GM21786 (cell line): ENCODE measurements at regions not wholly inside any gene's neighbourhood (a gene's known extent, or its start where the extent isn't known, plus 50 kb on each side); places are given as distances from the start of the nearest gene placed in this dataset.
A peak's percentile ranks its signal among the peaks of the same experiment; 100 is the strongest.
"Not testable (repeated sequence)": the region's sequence is repeated elsewhere in the genome, so short reads cannot be mapped to it uniquely, and the experiment has no call there.

Experiments used
- ATAC-seq: cut with Tn5 transposase; IDR thresholded peaks from one replicate; pipeline ENCODE4 v1.9.1; 2021; ENCODE audit not compliant: unreplicated experiment

DNA sequence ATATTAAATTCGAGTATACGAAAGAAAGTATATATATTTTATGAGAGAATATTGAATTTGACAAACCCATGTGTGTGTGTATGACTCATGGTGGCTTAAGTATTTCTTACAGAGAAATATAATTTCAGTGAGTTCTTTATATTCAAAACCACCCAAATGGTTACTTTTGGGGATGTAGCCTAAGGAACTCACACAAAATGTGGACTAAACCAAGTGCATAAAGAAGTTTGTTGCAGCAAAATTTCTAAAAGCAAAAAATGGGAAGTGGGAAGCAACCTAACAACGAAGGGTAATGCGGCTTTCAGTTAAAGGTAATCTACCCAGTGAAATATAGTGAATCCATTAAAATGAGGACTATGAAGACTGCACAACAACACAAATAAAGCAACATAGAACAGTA lies 277.1 kb downstream of the EDEM1 start:
- ATAC-seq: no peak

GRCh38 chr3:5465183-5465582 lies 277.7 kb downstream of the EDEM1 start:
- no peak for ATAC-seq

DNA sequence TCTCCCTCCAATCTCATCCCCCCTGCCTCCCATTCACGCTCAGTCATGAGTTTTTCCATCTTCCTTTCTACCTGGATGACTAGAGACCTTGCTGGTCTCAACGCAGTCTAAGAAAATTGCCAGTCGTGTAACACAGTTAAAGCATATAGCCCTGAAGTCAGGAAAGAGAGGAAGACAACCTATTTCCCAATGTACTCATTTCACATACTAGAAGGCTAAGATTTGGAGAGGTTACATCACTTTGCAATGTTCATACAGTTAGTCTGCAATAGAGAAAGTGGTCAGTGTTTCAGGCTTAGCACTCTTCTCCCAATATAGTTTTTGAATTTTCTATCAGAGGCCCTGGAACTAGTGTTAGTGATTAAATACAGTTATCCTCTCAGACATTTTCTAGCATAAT lies 278.6 kb downstream of the EDEM1 start:
- no peak for ATAC-seq

DNA sequence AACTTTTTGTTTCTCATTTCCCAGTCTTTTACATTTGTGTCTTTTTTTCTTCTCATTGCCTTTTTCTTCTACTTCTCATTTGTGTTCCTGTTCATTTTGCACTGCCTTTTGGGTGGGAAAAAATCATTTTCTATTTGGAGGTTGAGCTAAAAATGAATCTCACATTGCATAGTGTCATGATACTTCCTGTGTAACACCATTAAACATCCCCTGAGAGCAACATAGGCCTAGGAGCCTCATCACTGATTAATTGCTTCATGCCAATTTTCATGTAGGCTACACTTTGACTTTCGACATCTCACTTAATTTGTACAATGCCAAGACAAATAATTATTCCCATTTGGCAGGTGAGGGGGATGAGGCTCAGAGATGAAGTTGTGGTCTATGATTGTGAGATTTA lies 279.2 kb downstream of the EDEM1 start:
- no peak for ATAC-seq

DNA sequence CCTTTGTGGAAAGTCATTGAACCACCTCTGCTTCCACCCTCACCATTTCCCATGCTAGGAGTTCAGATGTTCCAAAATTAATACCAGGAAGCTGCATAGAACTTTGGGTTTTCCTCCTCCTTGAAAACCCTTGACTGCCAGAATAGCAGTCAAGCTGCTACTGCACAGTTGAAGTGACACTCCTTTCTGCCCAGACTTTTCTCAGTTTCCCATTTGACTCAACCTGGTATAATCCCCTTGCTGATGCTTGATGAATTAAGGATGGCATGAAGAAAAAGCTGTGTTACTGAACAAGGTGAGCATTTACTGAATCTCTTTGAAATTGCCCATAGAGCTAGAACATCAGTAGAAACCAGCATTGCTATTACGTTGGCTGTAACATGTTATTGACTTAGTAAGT lies 286.0 kb downstream of the EDEM1 start:
- ATAC-seq: no peak

DNA sequence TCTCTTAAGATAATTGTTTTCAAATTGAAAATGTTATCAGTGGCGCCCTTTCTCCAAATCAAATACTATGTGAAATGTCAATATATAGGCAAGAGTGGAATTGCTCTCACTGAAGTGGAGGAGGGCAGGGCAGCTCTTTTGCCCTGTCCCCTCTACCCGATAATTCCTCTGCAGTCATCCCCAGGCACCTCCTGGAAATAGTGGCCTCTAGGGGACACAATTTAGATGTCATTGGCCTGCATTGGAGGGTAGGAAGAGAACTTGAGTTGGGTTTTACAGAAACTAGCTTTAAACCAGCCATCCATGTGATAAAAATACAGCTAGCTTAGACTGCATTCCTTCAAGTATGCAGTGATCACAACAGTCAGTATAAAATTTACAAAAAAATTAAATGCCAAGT lies 288.9 kb downstream of the EDEM1 start:
- ATAC-seq: no peak

GRCh38 chr3:5479229-5479799 lies 291.8 kb downstream of the EDEM1 start:
- ATAC-seq: no peak

GRCh38 chr3:5480190-5480589 lies 292.7 kb downstream of the EDEM1 start:
- ATAC-seq: no peak

DNA sequence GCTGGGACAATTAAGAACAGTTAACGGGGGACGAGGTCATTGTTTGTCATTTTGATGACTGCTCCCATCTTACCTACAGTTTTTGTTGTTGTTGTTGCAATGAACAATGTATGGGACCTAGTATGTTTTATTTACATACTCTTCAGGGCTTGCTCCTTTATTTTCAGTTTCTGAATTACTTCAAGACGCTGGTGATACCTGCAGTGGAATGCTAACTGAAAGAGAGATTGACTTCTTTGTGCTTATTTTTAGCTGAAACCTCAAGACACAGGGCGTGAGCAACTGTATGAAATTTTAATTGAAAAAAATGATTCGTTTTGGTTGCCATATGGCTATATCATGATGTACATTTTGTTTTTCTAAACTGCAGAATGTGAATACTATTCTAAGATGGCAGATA lies 297.9 kb downstream of the EDEM1 start:
- no peak for ATAC-seq

DNA sequence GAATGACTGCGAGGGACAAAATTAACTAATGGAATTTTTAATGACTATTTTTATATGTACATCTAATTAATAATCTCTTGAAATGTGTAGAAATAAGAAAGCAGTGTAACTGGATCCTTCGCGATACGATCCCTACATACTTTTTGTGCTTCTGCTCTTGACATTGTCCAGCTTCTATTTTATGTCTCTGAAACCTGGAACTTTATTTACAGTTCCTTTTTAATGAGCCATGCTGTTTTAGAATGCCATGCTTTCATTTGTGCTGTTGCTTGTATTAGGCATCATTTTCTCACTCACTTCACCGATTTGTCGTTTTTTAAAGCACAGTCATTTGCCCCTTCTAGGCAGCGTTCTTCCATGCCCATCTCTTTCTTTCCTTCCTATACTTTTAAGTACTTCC lies 301.3 kb downstream of the EDEM1 start:
- no peak for ATAC-seq

GRCh38 chr3:5489536-5489935 lies 302.0 kb downstream of the EDEM1 start:
- no peak for ATAC-seq

- no peak for ATAC-seq
Measured at GRCh38 chr3:5494905-5495519, 307.5 kb downstream of the EDEM1 start.

DNA sequence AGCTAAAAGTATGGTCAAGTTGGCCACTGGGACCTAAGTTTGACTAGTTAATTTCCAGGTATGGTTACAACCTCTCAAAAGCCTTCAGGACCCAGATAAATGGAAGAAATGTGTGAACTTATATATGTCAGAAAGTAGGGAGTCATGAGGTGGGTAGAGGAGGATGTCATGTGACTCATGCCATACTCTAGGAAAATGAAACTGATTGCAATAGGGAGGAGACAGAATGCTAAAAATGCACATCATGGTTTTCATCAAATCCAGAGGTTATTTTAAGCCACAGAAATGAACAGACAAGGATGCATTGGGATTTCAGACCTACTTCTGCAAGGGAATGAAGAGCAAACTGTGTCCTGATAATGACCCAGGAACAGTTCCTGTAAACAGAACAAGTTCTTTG lies 310.0 kb downstream of the EDEM1 start:
- no peak for ATAC-seq

- ATAC-seq: no peak
Measured at GRCh38 chr3:5498981-5499380, 311.5 kb downstream of the EDEM1 start.

DNA sequence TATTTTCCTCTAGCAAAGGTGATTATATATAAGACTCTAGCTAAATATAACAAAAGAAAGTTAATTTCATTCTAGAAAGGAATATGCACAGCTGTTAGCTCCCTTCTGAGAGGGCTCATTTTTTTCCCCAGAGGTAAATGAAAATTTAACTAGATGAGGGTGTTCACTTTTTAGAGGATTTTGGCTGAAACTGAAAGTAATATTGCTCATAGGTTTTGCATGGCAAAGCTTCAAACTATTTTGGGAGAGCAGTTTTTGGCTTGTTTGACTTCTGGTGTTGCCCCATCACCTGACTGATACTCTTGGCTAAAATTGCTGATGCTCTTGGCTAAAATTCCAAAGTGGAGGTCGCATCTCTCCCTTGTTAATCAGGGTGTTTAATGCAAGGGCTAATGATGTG lies 311.9 kb downstream of the EDEM1 start:
- peak; percentile 80 for ATAC-seq

- no peak for ATAC-seq
Measured at GRCh38 chr3:5503136-5503535, 315.6 kb downstream of the EDEM1 start.

GRCh38 chr3:5504135-5504534 lies 316.6 kb downstream of the EDEM1 start:
- no peak for ATAC-seq

- ATAC-seq: no peak
Measured at GRCh38 chr3:5505163-5505562, 317.7 kb downstream of the EDEM1 start.

DNA sequence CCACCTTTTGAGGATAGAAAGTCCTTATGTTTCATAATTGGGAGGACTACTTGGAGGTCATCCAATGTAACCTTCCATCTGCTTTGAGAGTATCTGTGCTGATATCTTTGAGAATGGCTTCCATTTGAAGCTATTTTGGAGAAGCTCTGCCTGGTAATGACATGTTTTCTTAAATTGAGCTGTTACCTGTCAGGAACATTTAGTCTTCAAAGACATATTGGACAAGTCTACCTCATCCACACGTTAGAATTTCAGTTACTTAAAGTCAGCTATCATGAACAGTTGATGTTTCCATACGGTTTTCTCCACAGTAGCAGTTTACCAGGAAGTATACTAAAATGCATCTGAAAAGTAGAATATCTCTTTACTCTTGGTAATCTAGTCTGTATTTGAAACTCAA lies 318.5 kb downstream of the EDEM1 start:
- no peak for ATAC-seq

- not testable (repeated sequence) for ATAC-seq
Measured at GRCh38 chr3:5508860-5509259, 321.4 kb downstream of the EDEM1 start.

GRCh38 chr3:5510300-5510699 lies 322.8 kb downstream of the EDEM1 start:
- ATAC-seq: no peak

DNA sequence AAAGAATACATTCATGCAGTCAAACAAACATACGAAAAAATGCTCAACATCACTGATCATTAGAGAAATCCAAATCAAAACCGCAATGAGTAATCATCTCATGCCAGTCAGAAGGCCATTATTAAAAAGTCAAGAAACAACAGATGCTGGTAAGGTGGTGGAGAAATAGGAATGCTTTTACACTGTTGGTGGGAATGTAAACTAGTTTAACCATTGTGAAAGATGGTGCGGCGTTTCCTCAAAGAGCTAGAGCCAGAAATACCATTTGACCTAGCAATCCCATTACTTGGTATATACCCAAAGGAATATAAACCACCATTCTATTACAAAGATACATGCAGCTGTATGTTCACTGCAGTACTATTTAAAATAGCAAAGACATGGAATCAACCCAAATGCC lies 330.4 kb downstream of the EDEM1 start:
- ATAC-seq: no peak

DNA sequence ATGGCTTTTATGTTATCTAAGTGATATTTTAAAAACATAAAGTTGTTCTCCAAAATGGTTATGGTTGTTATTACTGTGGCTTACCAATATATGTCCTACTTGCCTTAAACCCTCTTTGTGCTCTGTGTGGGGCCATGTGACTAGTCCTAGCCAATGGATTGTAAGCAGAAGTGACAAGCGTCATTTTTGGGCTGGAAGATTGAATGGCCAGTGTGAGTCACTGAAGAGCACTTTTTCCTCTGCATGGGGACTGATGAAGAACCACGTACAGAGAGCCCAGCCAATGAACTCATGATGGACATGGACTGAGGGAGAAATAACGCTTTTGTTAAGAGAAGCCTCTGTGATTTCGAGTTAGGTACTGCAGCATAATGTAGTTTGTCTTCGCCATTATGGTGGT lies 332.7 kb downstream of the EDEM1 start:
- ATAC-seq: no peak
